ENCODE measurements at regions not wholly inside any gene's neighbourhood (a gene's known extent, or its start where the extent isn't known, plus 50 kb on each side); places are given as distances from the start of the nearest gene placed in this dataset.

GRCh38 chr15:37229855-37230619 is 129.7 kb upstream of the MEIS2 start:
- Mint-ChIP-seq H3K4me1 (ENCODE audit: low read depth, unreplicated experiment) (no peaks in the 10 kb centered on the region), H3K27ac (ENCODE audit: unreplicated experiment) (no peak overlapping the region), H3K4me3 (ENCODE audit: unreplicated experiment) (no peak overlapping the region), H3K9me3 (ENCODE audit: unreplicated experiment) (no peaks in the 10 kb centered on the region), H3K27me3 (ENCODE audit: unreplicated experiment) (no peaks in the 10 kb centered on the region), H3K36me3 (ENCODE audit: unreplicated experiment) (no peaks in the 10 kb centered on the region)
- DNase-seq: no peak
- TF ChIP-seq CTCF (IDR thresholded peaks at IDR 0.05; ENCODE audit: partially characterized antibody, unreplicated experiment): no peak

GRCh38 chr15:37245358-37245757 is 145.0 kb upstream of the MEIS2 start:
- Mint-ChIP-seq H3K9me3 (ENCODE audit: unreplicated experiment) (peaks cover 2% of the 10 kb centered on the region), H3K4me1 (ENCODE audit: low read depth, unreplicated experiment) (no peaks in the 10 kb centered on the region), H3K27ac (ENCODE audit: unreplicated experiment) (no peak overlapping the region), H3K27me3 (ENCODE audit: unreplicated experiment) (peaks cover under 1% of the 10 kb centered on the region), H3K36me3 (ENCODE audit: unreplicated experiment) (no peaks in the 10 kb centered on the region), H3K4me3 (ENCODE audit: unreplicated experiment) (no peak overlapping the region)
- no peak for DNase-seq
- no peak for TF ChIP-seq CTCF (IDR thresholded peaks at IDR 0.05; ENCODE audit: partially characterized antibody, unreplicated experiment)

GRCh38 chr15:37246065-37246464 is 145.7 kb upstream of the MEIS2 start:
- Mint-ChIP-seq H3K4me3 (ENCODE audit: unreplicated experiment) (no peak overlapping the region), H3K36me3 (ENCODE audit: unreplicated experiment) (no peaks in the 10 kb centered on the region)
- no peak for DNase-seq

GRCh38 chr15:37246856-37247255 is 146.5 kb upstream of the MEIS2 start:
- no peak for DNase-seq
- Mint-ChIP-seq H3K9me3 (ENCODE audit: unreplicated experiment) (no peaks in the 10 kb centered on the region), H3K4me1 (ENCODE audit: low read depth, unreplicated experiment) (no peaks in the 10 kb centered on the region), H3K36me3 (ENCODE audit: unreplicated experiment) (no peaks in the 10 kb centered on the region), H3K27me3 (ENCODE audit: unreplicated experiment) (no peaks in the 10 kb centered on the region), H3K27ac (ENCODE audit: unreplicated experiment) (no peak overlapping the region), H3K4me3 (ENCODE audit: unreplicated experiment) (no peak overlapping the region)
- no peak for TF ChIP-seq CTCF (IDR thresholded peaks at IDR 0.05; ENCODE audit: partially characterized antibody, unreplicated experiment)

More at GRCh38 chr15:37246065-37246464, 145.7 kb upstream of the MEIS2 start:
- Mint-ChIP-seq H3K9me3 (ENCODE audit: unreplicated experiment) (no peaks in the 10 kb centered on the region), H3K27me3 (ENCODE audit: unreplicated experiment) (no peaks in the 10 kb centered on the region), H3K4me1 (ENCODE audit: low read depth, unreplicated experiment) (no peaks in the 10 kb centered on the region), H3K27ac (ENCODE audit: unreplicated experiment) (no peak overlapping the region)
- TF ChIP-seq CTCF (IDR thresholded peaks at IDR 0.05; ENCODE audit: partially characterized antibody, unreplicated experiment): no peak

- H3K36me3 Mint-ChIP-seq (ENCODE audit: unreplicated experiment): no peaks in the 10 kb centered on the region
- no peak for TF ChIP-seq CTCF (IDR thresholded peaks at IDR 0.05; ENCODE audit: partially characterized antibody, unreplicated experiment)
- no peaks in the 10 kb centered on the region for H3K9me3 Mint-ChIP-seq (ENCODE audit: unreplicated experiment)
- DNase-seq: no peak
- peaks cover 1% of the 10 kb centered on the region for H3K27me3 Mint-ChIP-seq (ENCODE audit: unreplicated experiment)
- H3K4me1 Mint-ChIP-seq (ENCODE audit: low read depth, unreplicated experiment): no peaks in the 10 kb centered on the region
- H3K4me3 Mint-ChIP-seq (ENCODE audit: unreplicated experiment): no peak overlapping the region
- no peak overlapping the region for H3K27ac Mint-ChIP-seq (ENCODE audit: unreplicated experiment)
Observed at GRCh38 chr15:37249249-37249648, 148.9 kb upstream of the MEIS2 start.

All from glutamatergic neuron (in vitro differentiated cells).